GM23338 (cell line): ENCODE measurements at regions not wholly inside any gene's neighbourhood (a gene's known extent, or its start where the extent isn't known, plus 50 kb on each side); places are given as distances from the start of the nearest gene placed in this dataset.
A peak's percentile ranks its signal among the peaks of the same experiment; 100 is the strongest.

Experiments
- ATAC-seq: fragments of 200-7000 bp; cut with Tn5 transposase; 3 replicates; pipeline ENCODE4 v1.9.1; 2020
- DNase-seq: peaks from one replicate; pipeline ENCODE4 v3.0.0-alpha.2; 2015; ENCODE audit warnings: low spot score
- H2AFZ ChIP-seq: fragments of 200-600 bp; sonication (generic); 2 replicates; pipeline ENCODE4 v1.8.0; 2016; ENCODE audit warnings: antibody characterized with exemption, mild to moderate bottlenecking, moderate library complexity
- H3F3A ChIP-seq: fragments of 200-600 bp; sonication (generic); replicated peaks from 2 replicates; pipeline ENCODE4 v1.8.0; 2017; ENCODE audit warnings: antibody characterized with exemption, mixed run types, low read depth
- H3K27ac ChIP-seq: fragments of 200-600 bp; sonication (generic); 2 replicates; pipeline ENCODE4 v1.6.1; 2016; ENCODE audit warnings: low read depth
- H3K27me3 ChIP-seq: fragments of 200-600 bp; sonication (generic); 2 replicates; pipeline ENCODE4 v1.8.0; 2016; ENCODE audit warnings: mild to moderate bottlenecking, mixed run types, moderate library complexity; ENCODE audit not compliant: insufficient read depth
- H3K36me3 ChIP-seq: fragments of 200-600 bp; sonication (generic); 2 replicates; pipeline ENCODE4 v1.8.0; 2016; ENCODE audit warnings: mild to moderate bottlenecking; ENCODE audit not compliant: insufficient read depth
- H3K4me1 ChIP-seq: fragments of 200-600 bp; sonication (generic); 2 replicates; pipeline ENCODE4 v1.8.0; 2016; ENCODE audit warnings: mild to moderate bottlenecking, moderate library complexity; ENCODE audit not compliant: insufficient read depth
- H3K4me2 ChIP-seq: fragments of 200-600 bp; sonication (generic); 2 replicates; pipeline ENCODE4 v1.7.1; 2017; ENCODE audit warnings: mixed run types
- H3K4me3 ChIP-seq: fragments of 200-600 bp; sonication (generic); 2 replicates; pipeline ENCODE4 v1.6.1; 2016; ENCODE audit warnings: mixed run types
- H3K79me2 ChIP-seq: fragments of 200-600 bp; sonication (generic); replicated peaks from 2 replicates; pipeline ENCODE4 v1.8.0; 2017; ENCODE audit warnings: mild to moderate bottlenecking; ENCODE audit not compliant: insufficient read depth
- H3K9me2 ChIP-seq: fragments of 200-600 bp; sonication (generic); 2 replicates; pipeline ENCODE4 v1.8.0; 2017; ENCODE audit not compliant: insufficient read depth
- H4K20me1 ChIP-seq: fragments of 200-600 bp; sonication (generic); replicated peaks from 2 replicates; pipeline ENCODE4 v1.8.0; 2017; ENCODE audit warnings: mild to moderate bottlenecking; ENCODE audit not compliant: insufficient read depth
- H3K27ac Mint-ChIP-seq: 2 replicates; pipeline ENCODE4 v1.8.0; 2020; ENCODE audit warnings: inconsistent platforms, mild to moderate bottlenecking, moderate library complexity, mixed read lengths
- H3K27me3 Mint-ChIP-seq: 3 replicates; pipeline ENCODE4 v1.8.0; 2022; ENCODE audit warnings: low read depth, mild to moderate bottlenecking, moderate library complexity, mixed read lengths, inconsistent platforms; ENCODE audit not compliant: insufficient read depth, poor library complexity
- H3K36me3 Mint-ChIP-seq: 3 replicates; pipeline ENCODE4 v1.8.0; 2021; ENCODE audit warnings: low read depth, mild to moderate bottlenecking, inconsistent platforms, moderate library complexity, mixed read lengths
- H3K4me1 Mint-ChIP-seq: 3 replicates; pipeline ENCODE4 v1.8.0; 2020; ENCODE audit warnings: mild to moderate bottlenecking, inconsistent platforms, mixed read lengths
- H3K4me3 Mint-ChIP-seq: 3 replicates; pipeline ENCODE4 v1.8.0; 2021; ENCODE audit warnings: moderate library complexity, mild to moderate bottlenecking, inconsistent platforms, mixed read lengths
- H3K9me3 Mint-ChIP-seq: 3 replicates; pipeline ENCODE4 v1.8.0; 2020; ENCODE audit warnings: moderate library complexity, mild to moderate bottlenecking, inconsistent platforms, mixed read lengths
- CREB1 ChIP-seq: fragments of 250-450 bp; sonication (Bioruptor Pico); IDR thresholded peaks from 2 replicates; pipeline ENCODE4 v1.5.0; 2020; ENCODE audit warnings: low read depth, mild to moderate bottlenecking, moderate library complexity
- CTCF ChIP-seq, 2 experiments: fragments of 200-600 bp in 1 of 2; sonication (generic) in 1 of 2; conservative IDR thresholded peaks; 2 replicates each; pipeline versions ENCODE4 v1.5.1 to v1.6.1; 2016 to 2017; ENCODE audit warnings: antibody characterized with exemption in 2 of 2, low read depth in 2 of 2, mild to moderate bottlenecking in 2 of 2, moderate library complexity in 1 of 2
- ETS1 ChIP-seq: IDR thresholded peaks from 2 replicates; pipeline ENCODE4 v1.6.1; 2016; ENCODE audit warnings: antibody characterized with exemption
- EZH2 ChIP-seq: fragments of 200-600 bp; sonication (generic); IDR thresholded peaks from one replicate; pipeline ENCODE4 v1.8.0; 2017; ENCODE audit warnings: antibody characterized with exemption, mild to moderate bottlenecking, low read depth; ENCODE audit not compliant: unreplicated experiment
- EZH2phosphoT487 ChIP-seq: fragments of 200-600 bp; sonication (generic); IDR thresholded peaks from one replicate; pipeline ENCODE4 v1.8.1; 2018; ENCODE audit warnings: antibody characterized with exemption; ENCODE audit not compliant: unreplicated experiment
- JUNB ChIP-seq: IDR thresholded peaks from one replicate; pipeline ENCODE4 v1.6.1; 2016; ENCODE audit warnings: antibody characterized with exemption; ENCODE audit not compliant: unreplicated experiment
- NANOG ChIP-seq: IDR thresholded peaks from 2 replicates; pipeline ENCODE4 v1.6.1; 2016; ENCODE audit warnings: antibody characterized with exemption, borderline replicate concordance
- POLR2AphosphoS5 ChIP-seq: IDR thresholded peaks from 2 replicates; pipeline ENCODE4 v1.6.1; 2016; ENCODE audit warnings: antibody characterized with exemption, low read depth
- REST ChIP-seq: IDR thresholded peaks from one replicate; pipeline ENCODE4 v1.6.1; 2018; ENCODE audit warnings: antibody characterized with exemption; ENCODE audit not compliant: unreplicated experiment
- STAT1 ChIP-seq: IDR thresholded peaks from one replicate; pipeline ENCODE4 v1.6.1; 2016; ENCODE audit warnings: antibody characterized with exemption; ENCODE audit not compliant: unreplicated experiment
- ZNF114 ChIP-seq: fragments of 250-450 bp; sonication (Bioruptor Pico); IDR thresholded peaks from 2 replicates; pipeline ENCODE4 v1.5.0; 2020; ENCODE audit warnings: mild to moderate bottlenecking, moderate library complexity
- ZNF331 ChIP-seq: fragments of 250-450 bp; sonication (Bioruptor Pico); IDR thresholded peaks from 2 replicates; pipeline ENCODE4 v1.5.0; 2020; ENCODE audit warnings: low read depth, mild to moderate bottlenecking, moderate library complexity
- ZNF462 ChIP-seq: fragments of 250-450 bp; sonication (Bioruptor Pico); IDR thresholded peaks from 2 replicates; pipeline ENCODE4 v1.5.0; 2020; ENCODE audit warnings: mild to moderate bottlenecking, moderate library complexity

- no peaks in the 10 kb centered on the region; the same call in 2 of the 3 replicates for H3K9me3 Mint-ChIP-seq
- H3K4me3 ChIP-seq: no peak overlapping the region
- no peaks in the 10 kb centered on the region for H3K36me3 ChIP-seq
- peaks cover 16% of the 10 kb centered on the region for H3K4me1 Mint-ChIP-seq
- H3K9me2 ChIP-seq: peaks cover 9% of the 10 kb centered on the region; the same call in 1 of the 2 replicates
- H3F3A ChIP-seq: no peaks in the 10 kb centered on the region
- H3K27ac ChIP-seq: no peak overlapping the region
- no peak overlapping the region for H3K4me3 Mint-ChIP-seq
- H3K79me2 ChIP-seq: no peaks in the 10 kb centered on the region
- H4K20me1 ChIP-seq: no peaks in the 10 kb centered on the region
- DNase-seq: no peak
- H2AFZ ChIP-seq: peak overlapping the region; percentile 88; the same call in 1 of the 2 replicates
- peak; percentile 51 for ATAC-seq
- no peaks in the 10 kb centered on the region for H3K36me3 Mint-ChIP-seq
- H3K27me3 Mint-ChIP-seq: peaks cover 8% of the 10 kb centered on the region
- no peaks in the 10 kb centered on the region for H3K27me3 ChIP-seq
- TF ChIP-seq ZNF462 (CRISPR knock-in tag): no peak
- no peak for TF ChIP-seq REST
- no peak for TF ChIP-seq EZH2phosphoT487
- TF ChIP-seq ETS1: no peak
- no peak for TF ChIP-seq ZNF114 (CRISPR knock-in tag)
- no peak for TF ChIP-seq JUNB
- TF ChIP-seq ZNF331: no peak
- TF ChIP-seq CREB1: no peak
- TF ChIP-seq NANOG: no peak
- no peak for TF ChIP-seq POLR2AphosphoS5
- no peak for TF ChIP-seq STAT1
- TF ChIP-seq EZH2: no peak
- no peak for TF ChIP-seq CTCF (conservative IDR thresholded peaks at IDR 0.05; ENCODE audit: low read depth in 2 of 2)
- peak overlapping the region; percentile 38; the same call in 1 of the 2 replicates for H3K4me2 ChIP-seq
- peaks cover 12% of the 10 kb centered on the region for H3K4me1 ChIP-seq
- H3K27ac Mint-ChIP-seq: no peak overlapping the region
Measured at GRCh38 chr2:191538334-191538903, 139.5 kb upstream of the NABP1 start.
